ENCODE measurements at regions not wholly inside any gene's neighbourhood (a gene's known extent, or its start where the extent isn't known, plus 50 kb on each side); places are given as distances from the start of the nearest gene placed in this dataset.

DNA sequence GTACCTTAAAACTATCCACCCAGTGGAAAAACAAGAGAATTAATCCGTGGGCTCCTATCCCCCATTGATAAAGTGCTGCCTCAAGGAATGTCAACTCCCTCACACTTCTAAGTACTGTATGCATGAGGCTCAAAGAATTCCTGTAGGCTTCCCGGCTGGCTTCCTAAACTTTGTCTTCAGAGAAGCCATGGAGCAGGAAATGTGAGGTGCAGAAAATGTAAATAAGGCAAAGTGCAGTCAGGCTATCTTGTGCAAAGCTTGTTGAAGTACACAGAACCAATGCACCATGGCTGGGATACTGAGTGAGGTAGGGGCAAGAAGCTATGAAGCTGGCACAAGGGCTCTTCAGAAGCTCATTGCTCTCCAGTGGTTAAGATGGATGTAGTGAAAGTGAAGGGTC lies 611.0 kb downstream of the FSCB start:
- H3K27me3 Mint-ChIP-seq (ENCODE audit: low read depth) = no peaks in the 10 kb centered on the region
- no peaks in the 10 kb centered on the region for H3K36me3 Mint-ChIP-seq (ENCODE audit: insufficient read depth in 2 of 2)
- H3K4me3 Mint-ChIP-seq = no peak overlapping the region
- ATAC-seq (replicated peaks in 1 of 2) (no peak), DNase-seq (no peak)
- H3K9me3 Mint-ChIP-seq = peaks cover 2 to 3% of the 10 kb centered on the region in 2 donors
- no peak overlapping the region for H3K27ac Mint-ChIP-seq
- no peaks in the 10 kb centered on the region for H3K4me1 Mint-ChIP-seq (ENCODE audit: low read depth)

DNA sequence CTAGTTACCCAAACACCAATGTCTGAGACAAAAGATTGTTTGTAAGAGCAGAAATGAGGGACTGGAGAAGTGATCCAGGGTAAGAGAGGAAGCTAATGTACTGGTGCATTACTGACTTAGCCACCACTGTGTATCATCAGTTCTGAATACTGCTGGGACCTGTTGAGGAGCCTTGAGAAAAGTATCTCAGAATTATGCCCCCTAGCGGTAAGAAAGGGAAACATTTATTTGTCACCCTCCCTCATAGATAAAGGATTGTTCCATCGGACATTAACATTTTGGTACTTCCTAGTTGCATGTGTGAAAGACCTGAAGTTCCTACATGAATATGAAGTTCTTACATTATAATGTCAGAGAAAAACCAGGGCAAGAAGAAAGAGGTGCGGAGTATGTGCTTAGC lies 612.5 kb downstream of the FSCB start:
- Mint-ChIP-seq H3K27ac (no peak overlapping the region), H3K36me3 (ENCODE audit: insufficient read depth in 2 of 2) (no peaks in the 10 kb centered on the region), H3K9me3 (peaks cover 2 to 3% of the 10 kb centered on the region in 2 donors), H3K27me3 (ENCODE audit: low read depth) (no peaks in the 10 kb centered on the region), H3K4me3 (no peak overlapping the region), H3K4me1 (ENCODE audit: low read depth) (no peaks in the 10 kb centered on the region)
- DNase-seq (no peak), ATAC-seq (replicated peaks in 1 of 2) (no peak)

DNA sequence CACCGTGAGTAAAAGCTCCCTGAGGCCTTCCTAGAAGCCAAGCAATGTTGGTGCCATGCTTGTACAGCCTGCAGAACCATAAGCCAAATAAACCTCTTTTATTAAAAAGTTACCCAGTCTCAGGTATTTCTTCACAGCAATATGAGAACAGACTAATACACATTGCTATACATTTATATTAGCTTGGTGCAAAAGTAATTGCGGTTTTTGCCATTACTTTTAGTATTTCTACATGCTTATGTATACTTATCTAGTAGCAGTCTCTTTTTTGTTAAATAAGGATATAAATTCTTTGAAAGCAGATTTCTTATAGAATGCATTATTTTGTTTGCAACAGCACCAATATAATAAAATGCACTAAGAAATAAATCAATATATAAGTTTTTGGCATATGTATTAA lies 619.6 kb downstream of the FSCB start:
- Mint-ChIP-seq H3K27me3 (ENCODE audit: low read depth) (no peaks in the 10 kb centered on the region), H3K4me1 (ENCODE audit: low read depth) (no peaks in the 10 kb centered on the region), H3K4me3 (no peak overlapping the region), H3K36me3 (ENCODE audit: insufficient read depth in 2 of 2) (no peaks in the 10 kb centered on the region), H3K27ac (no peak overlapping the region), H3K9me3 (peaks cover 6 to 11% of the 10 kb centered on the region in 2 donors)
- no peak for ATAC-seq (replicated peaks in 1 of 2)
- DNase-seq = no peak

- Mint-ChIP-seq H3K4me1 (ENCODE audit: low read depth) (no peaks in the 10 kb centered on the region), H3K4me3 (no peak overlapping the region), H3K9me3 (peaks cover 5 to 7% of the 10 kb centered on the region in 2 donors), H3K27ac (no peak overlapping the region), H3K36me3 (ENCODE audit: insufficient read depth in 2 of 2) (no peaks in the 10 kb centered on the region), H3K27me3 (ENCODE audit: low read depth) (no peaks in the 10 kb centered on the region)
- no peak for ATAC-seq (replicated peaks in 1 of 2)
- no peak for DNase-seq
Observed at GRCh38 chr14:43877351-43877960, 629.6 kb downstream of the FSCB start.

GRCh38 chr14:43872752-43873655 lies 634.1 kb downstream of the FSCB start:
- Mint-ChIP-seq H3K36me3 (ENCODE audit: insufficient read depth in 2 of 2) (no peaks in the 10 kb centered on the region), H3K4me3 (no peak overlapping the region), H3K27me3 (ENCODE audit: low read depth) (no peaks in the 10 kb centered on the region), H3K9me3 (peaks cover 5 to 8% of the 10 kb centered on the region in 2 donors), H3K27ac (no peak overlapping the region), H3K4me1 (ENCODE audit: low read depth) (no peaks in the 10 kb centered on the region)
- ATAC-seq (replicated peaks in 1 of 2) = no peak
- DNase-seq = no peak

DNA sequence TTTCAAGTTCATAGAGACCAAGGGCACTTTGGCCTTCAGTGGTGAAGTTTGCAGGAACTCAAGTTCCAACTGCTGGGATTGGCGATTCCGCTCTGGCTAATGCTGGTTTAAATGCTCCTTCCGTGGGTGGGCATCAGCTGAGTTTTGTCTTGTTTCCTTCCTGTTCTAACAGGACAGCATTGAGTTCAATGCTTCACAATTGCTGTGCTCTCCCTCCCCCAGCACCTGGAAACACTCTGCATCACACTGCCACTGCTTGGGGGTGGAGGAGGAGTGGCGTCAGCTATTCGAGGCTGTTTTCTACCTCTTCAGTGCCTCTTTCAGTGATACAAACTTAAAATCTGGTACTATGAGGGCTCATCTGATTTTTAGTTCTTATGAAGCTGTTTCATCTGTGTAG lies 634.9 kb downstream of the FSCB start:
- H3K4me3 Mint-ChIP-seq = no peak overlapping the region
- no peaks in the 10 kb centered on the region for H3K36me3 Mint-ChIP-seq (ENCODE audit: insufficient read depth in 2 of 2)
- H3K4me1 Mint-ChIP-seq (ENCODE audit: low read depth) = no peaks in the 10 kb centered on the region
- H3K9me3 Mint-ChIP-seq = peaks cover 5 to 11% of the 10 kb centered on the region in 2 donors
- H3K27me3 Mint-ChIP-seq (ENCODE audit: low read depth) = no peaks in the 10 kb centered on the region
- ATAC-seq (replicated peaks in 1 of 2) (no peak), DNase-seq (no peak)
- H3K27ac Mint-ChIP-seq = no peak overlapping the region

GRCh38 chr14:43858981-43859380 lies 648.1 kb downstream of the FSCB start:
- Mint-ChIP-seq H3K4me1 (ENCODE audit: low read depth) (no peaks in the 10 kb centered on the region), H3K27ac (no peak overlapping the region), H3K9me3 (peaks cover 4 to 8% of the 10 kb centered on the region in 2 donors), H3K36me3 (ENCODE audit: insufficient read depth in 2 of 2) (no peaks in the 10 kb centered on the region), H3K27me3 (ENCODE audit: low read depth) (no peaks in the 10 kb centered on the region), H3K4me3 (no peak overlapping the region)
- no peak for ATAC-seq (replicated peaks in 1 of 2)
- no peak for DNase-seq

DNA sequence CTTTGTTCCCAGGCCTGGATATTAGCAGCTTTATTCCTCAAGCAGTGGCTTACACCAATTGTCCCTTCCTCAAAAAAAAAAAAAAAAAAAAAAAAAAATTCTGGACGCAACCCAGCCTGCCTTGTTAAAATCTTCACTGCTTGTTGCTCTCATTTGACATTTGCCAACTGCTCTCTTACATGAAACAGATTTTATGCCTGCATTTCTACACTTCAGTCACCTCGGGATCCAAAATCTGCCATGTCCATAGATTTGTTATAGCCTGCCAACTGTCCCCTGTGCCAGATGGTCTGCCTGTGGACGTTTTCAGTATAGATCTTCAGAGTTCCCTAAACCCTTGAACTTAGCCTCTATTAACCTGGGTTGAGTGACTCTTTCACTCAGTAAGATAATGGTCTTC lies 651.5 kb downstream of the FSCB start:
- Mint-ChIP-seq H3K4me1 (ENCODE audit: low read depth) (no peaks in the 10 kb centered on the region), H3K36me3 (ENCODE audit: insufficient read depth in 2 of 2) (no peaks in the 10 kb centered on the region), H3K27ac (no peak overlapping the region), H3K27me3 (ENCODE audit: low read depth) (no peaks in the 10 kb centered on the region), H3K4me3 (no peak overlapping the region), H3K9me3 (peaks cover 7 to 12% of the 10 kb centered on the region in 2 donors)
- ATAC-seq (replicated peaks in 1 of 2) (no peak), DNase-seq (no peak)

DNA sequence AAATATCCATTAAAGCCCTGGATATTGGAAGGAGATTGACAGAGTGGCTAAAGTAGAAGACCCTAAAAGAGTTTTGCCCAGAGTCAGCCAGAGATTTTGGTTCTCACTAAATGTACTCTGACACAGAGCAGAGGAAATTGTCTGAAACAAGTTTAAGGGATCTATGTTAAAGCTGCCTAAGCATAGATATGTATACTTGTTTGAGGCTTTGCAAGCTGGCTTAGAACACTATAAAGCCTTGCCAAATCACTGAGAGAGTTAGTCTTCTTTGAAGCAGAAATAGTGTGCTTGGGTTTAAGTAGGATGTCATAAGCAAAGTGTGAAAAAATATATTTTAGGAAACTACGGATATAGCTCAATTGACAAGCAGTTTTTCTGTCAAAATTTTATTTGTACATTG lies 653.5 kb downstream of the FSCB start:
- no peak for ATAC-seq (replicated peaks in 1 of 2)
- Mint-ChIP-seq H3K27ac (no peak overlapping the region), H3K9me3 (peaks cover 8 to 13% of the 10 kb centered on the region in 2 donors), H3K27me3 (ENCODE audit: low read depth) (no peaks in the 10 kb centered on the region), H3K4me1 (ENCODE audit: low read depth) (no peaks in the 10 kb centered on the region), H3K36me3 (ENCODE audit: insufficient read depth in 2 of 2) (no peaks in the 10 kb centered on the region), H3K4me3 (no peak overlapping the region)
- DNase-seq = no peak

DNA sequence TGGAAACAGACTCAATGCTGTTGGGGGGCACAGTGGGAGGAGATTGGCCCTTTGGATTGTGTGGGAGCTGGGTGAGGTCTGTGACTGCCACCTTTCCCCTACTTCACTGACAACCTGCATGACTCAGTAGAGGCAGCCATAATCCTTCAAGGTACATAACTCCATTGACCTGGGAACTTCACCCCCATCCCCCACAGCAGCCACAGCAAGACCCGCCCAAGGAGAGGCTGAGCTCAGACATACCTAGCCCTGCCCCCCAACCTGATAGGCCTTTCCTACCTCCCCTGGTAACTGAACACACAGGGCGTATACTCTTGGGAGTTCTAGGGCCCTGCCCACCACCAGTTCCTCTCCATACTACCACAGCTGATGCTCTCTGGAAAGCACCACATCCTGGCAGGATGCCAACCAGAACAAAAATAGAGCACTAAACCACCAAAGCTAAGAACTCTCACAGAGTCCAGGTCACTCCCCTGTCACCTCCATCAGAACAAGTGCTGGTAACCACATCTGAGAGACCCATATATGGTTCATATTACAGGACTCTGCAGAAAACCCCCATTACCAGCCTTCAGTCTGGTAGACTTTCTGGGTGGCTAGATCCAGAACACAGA lies 703.9 kb downstream of the FSCB start:
- Mint-ChIP-seq H3K27ac (no peak overlapping the region), H3K27me3 (ENCODE audit: low read depth) (no peaks in the 10 kb centered on the region), H3K9me3 (peaks cover 11 to 16% of the 10 kb centered on the region in 2 donors), H3K4me1 (ENCODE audit: low read depth) (no peaks in the 10 kb centered on the region), H3K36me3 (ENCODE audit: insufficient read depth in 2 of 2) (peaks cover 0 to 3% of the 10 kb centered on the region in 2 donors), H3K4me3 (no peak overlapping the region)
- DNase-seq = no peak
- ATAC-seq (replicated peaks in 1 of 2) = no peak

- Mint-ChIP-seq H3K27ac (no peak overlapping the region), H3K9me3 (peaks cover 0 to 1% of the 10 kb centered on the region in 2 donors), H3K36me3 (ENCODE audit: insufficient read depth in 2 of 2) (peaks cover 0 to 2% of the 10 kb centered on the region in 2 donors), H3K4me1 (ENCODE audit: low read depth) (no peaks in the 10 kb centered on the region), H3K4me3 (no peak overlapping the region), H3K27me3 (ENCODE audit: low read depth) (no peaks in the 10 kb centered on the region)
- ATAC-seq (replicated peaks in 1 of 2) (no peak), DNase-seq (no peak)
Observed at GRCh38 chr14:43795600-43796228, 711.4 kb downstream of the FSCB start.

DNA sequence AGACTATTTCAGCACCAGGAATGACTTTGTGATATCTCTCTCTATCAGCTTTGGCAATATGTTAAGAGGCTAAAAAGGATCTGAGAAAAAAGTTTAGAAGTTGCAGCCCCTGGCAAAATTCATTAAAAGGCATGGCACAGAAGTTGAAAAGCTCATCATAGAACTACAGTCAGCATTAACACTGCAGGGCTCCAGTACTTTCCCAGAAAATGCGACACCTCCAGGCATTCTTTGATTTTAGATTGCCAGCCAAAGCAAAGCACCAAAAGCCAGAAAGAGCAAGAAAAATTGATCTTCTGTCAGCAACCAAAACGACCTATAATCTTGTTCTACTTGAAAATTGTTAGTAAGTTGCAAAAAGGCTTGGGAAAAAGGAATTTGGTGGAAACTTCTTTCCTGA lies 713.5 kb downstream of the FSCB start:
- no peak for DNase-seq
- no peak for ATAC-seq (replicated peaks in 1 of 2)
- H3K36me3 Mint-ChIP-seq (ENCODE audit: insufficient read depth in 2 of 2) = peaks cover 0 to 2% of the 10 kb centered on the region in 2 donors
- H3K9me3 Mint-ChIP-seq = peaks cover 0 to 1% of the 10 kb centered on the region in 2 donors
- H3K4me3 Mint-ChIP-seq = no peak overlapping the region
- no peak overlapping the region for H3K27ac Mint-ChIP-seq
- no peaks in the 10 kb centered on the region for H3K27me3 Mint-ChIP-seq (ENCODE audit: low read depth)
- H3K4me1 Mint-ChIP-seq (ENCODE audit: low read depth) = no peaks in the 10 kb centered on the region

DNA sequence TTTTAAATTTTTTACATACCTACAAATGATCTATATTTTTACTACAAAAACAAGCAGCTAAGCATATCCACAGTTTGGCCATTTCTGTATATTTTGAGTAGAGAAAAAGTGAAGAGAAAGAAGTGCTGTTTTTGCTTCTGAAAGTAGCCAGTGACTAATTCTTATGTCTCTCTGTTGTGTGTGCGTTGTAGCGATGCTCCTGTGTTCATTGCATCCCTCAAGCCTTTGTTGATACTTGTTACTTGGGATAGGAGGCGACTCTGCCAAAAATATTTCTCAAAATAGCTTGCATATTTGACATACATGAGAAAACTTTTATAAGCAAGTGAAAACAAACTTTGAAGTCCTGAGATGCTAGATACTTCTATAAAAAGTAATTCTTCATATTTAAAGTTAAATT lies 714.1 kb downstream of the FSCB start:
- no peak for DNase-seq
- Mint-ChIP-seq H3K4me3 (no peak overlapping the region), H3K9me3 (peaks cover 0 to 1% of the 10 kb centered on the region in 2 donors)

More for the DNA sequence above, 714.1 kb downstream of the FSCB start:
- Mint-ChIP-seq H3K36me3 (ENCODE audit: insufficient read depth in 2 of 2) (peaks cover 0 to 2% of the 10 kb centered on the region in 2 donors), H3K27ac (no peak overlapping the region), H3K4me1 (ENCODE audit: low read depth) (no peaks in the 10 kb centered on the region), H3K27me3 (ENCODE audit: low read depth) (no peaks in the 10 kb centered on the region)
- ATAC-seq (replicated peaks in 1 of 2) = no peak

All from activated T-cell treated with anti-CD3 and anti-CD28 coated beads, Interleukin-2, amount 50 U/mL, for 72 hours (primary cell).